Osteocyte (in vitro differentiated cells): ENCODE measurements at regions not wholly inside any gene's neighbourhood (a gene's known extent, or its start where the extent isn't known, plus 50 kb on each side); places are given as distances from the start of the nearest gene placed in this dataset.

Source experiments
- DNase-seq: peaks from one replicate; pipeline ENCODE4 v3.0.0; 2021; ENCODE audit warnings: mixed read lengths; ENCODE audit not compliant: unreplicated experiment; ENCODE audit errors: extremely low spot score
- H3K27ac Mint-ChIP-seq: one replicate; pipeline ENCODE4 v1.8.0; 2021; ENCODE audit warnings: mild to moderate bottlenecking, mixed read lengths; ENCODE audit not compliant: unreplicated experiment
- H3K27me3 Mint-ChIP-seq: one replicate; pipeline ENCODE4 v1.8.0; 2021; ENCODE audit warnings: mixed read lengths; ENCODE audit not compliant: unreplicated experiment
- H3K36me3 Mint-ChIP-seq: one replicate; pipeline ENCODE4 v1.8.0; 2021; ENCODE audit warnings: mixed read lengths; ENCODE audit not compliant: unreplicated experiment
- H3K4me1 Mint-ChIP-seq: one replicate; pipeline ENCODE4 v1.8.0; 2021; ENCODE audit warnings: mixed read lengths; ENCODE audit not compliant: unreplicated experiment
- H3K4me3 Mint-ChIP-seq: one replicate; pipeline ENCODE4 v1.8.0; 2021; ENCODE audit warnings: mild to moderate bottlenecking, moderate library complexity, mixed read lengths; ENCODE audit not compliant: unreplicated experiment
- H3K9me3 Mint-ChIP-seq: one replicate; pipeline ENCODE4 v1.8.0; 2021; ENCODE audit warnings: mixed read lengths; ENCODE audit not compliant: unreplicated experiment
- TF ChIP-seq, protein P1 (sequence below): fragments of 200-600 bp; sonication (generic); IDR thresholded peaks from 2 replicates; pipeline ENCODE4 v1.5.0; 2021; ENCODE audit warnings: antibody characterized with exemption, mild to moderate bottlenecking, moderate library complexity

DNA sequence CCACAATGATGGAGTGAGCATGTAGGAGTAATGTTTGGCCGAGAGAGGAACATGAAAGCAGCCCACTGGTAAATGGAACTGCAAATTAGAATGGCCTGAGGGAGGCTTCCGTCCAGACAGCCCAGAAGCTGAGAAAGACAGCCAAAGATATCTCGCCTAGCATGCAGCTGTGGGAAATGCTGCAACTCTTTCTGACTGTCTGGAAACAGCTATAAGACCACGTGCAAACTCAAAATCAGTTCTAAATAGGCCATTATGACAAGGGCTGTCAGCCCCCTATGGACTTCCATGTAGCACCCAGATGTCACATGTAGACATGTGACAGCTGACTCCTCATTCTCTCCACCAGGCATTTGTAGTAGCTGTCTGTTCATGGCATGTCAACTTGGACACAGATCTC is 62.9 kb upstream of the ATP1A1 start:
- no peak for DNase-seq
- H3K36me3 Mint-ChIP-seq = no peaks in the 10 kb centered on the region
- no peaks in the 10 kb centered on the region for H3K4me1 Mint-ChIP-seq
- no peaks in the 10 kb centered on the region for H3K9me3 Mint-ChIP-seq
- no peak overlapping the region for H3K27ac Mint-ChIP-seq
- H3K4me3 Mint-ChIP-seq = no peak overlapping the region
- H3K27me3 Mint-ChIP-seq = peaks cover 10% of the 10 kb centered on the region
- TF ChIP-seq, protein P1, sequence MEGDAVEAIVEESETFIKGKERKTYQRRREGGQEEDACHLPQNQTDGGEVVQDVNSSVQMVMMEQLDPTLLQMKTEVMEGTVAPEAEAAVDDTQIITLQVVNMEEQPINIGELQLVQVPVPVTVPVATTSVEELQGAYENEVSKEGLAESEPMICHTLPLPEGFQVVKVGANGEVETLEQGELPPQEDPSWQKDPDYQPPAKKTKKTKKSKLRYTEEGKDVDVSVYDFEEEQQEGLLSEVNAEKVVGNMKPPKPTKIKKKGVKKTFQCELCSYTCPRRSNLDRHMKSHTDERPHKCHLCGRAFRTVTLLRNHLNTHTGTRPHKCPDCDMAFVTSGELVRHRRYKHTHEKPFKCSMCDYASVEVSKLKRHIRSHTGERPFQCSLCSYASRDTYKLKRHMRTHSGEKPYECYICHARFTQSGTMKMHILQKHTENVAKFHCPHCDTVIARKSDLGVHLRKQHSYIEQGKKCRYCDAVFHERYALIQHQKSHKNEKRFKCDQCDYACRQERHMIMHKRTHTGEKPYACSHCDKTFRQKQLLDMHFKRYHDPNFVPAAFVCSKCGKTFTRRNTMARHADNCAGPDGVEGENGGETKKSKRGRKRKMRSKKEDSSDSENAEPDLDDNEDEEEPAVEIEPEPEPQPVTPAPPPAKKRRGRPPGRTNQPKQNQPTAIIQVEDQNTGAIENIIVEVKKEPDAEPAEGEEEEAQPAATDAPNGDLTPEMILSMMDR = no peak

DNA sequence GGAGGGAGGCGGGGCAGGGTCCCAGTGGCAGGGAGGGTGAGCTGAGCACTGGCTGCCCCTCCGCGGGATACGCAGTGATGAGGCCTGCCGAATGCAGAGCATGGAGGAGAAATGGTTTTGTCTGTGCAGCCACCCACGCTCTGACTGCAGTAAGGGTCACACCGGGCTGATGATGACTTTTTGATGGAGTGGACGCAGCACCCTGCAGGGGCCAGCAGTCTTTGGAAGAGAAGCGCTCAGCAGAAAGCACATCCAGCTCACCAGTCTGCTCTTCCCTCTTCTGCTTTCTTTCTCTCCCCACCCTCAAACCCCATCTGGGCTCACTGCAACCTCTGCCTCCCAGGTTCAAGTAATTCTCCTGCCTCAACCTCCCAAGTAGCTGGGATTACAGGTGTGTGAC is 61.9 kb upstream of the ATP1A1 start:
- Mint-ChIP-seq H3K27me3 (peaks cover 11% of the 10 kb centered on the region), H3K4me1 (no peaks in the 10 kb centered on the region), H3K9me3 (no peaks in the 10 kb centered on the region), H3K27ac (no peak overlapping the region), H3K4me3 (no peak overlapping the region), H3K36me3 (no peaks in the 10 kb centered on the region)
- TF ChIP-seq, protein P1 = no peak
- DNase-seq = no peak

DNA sequence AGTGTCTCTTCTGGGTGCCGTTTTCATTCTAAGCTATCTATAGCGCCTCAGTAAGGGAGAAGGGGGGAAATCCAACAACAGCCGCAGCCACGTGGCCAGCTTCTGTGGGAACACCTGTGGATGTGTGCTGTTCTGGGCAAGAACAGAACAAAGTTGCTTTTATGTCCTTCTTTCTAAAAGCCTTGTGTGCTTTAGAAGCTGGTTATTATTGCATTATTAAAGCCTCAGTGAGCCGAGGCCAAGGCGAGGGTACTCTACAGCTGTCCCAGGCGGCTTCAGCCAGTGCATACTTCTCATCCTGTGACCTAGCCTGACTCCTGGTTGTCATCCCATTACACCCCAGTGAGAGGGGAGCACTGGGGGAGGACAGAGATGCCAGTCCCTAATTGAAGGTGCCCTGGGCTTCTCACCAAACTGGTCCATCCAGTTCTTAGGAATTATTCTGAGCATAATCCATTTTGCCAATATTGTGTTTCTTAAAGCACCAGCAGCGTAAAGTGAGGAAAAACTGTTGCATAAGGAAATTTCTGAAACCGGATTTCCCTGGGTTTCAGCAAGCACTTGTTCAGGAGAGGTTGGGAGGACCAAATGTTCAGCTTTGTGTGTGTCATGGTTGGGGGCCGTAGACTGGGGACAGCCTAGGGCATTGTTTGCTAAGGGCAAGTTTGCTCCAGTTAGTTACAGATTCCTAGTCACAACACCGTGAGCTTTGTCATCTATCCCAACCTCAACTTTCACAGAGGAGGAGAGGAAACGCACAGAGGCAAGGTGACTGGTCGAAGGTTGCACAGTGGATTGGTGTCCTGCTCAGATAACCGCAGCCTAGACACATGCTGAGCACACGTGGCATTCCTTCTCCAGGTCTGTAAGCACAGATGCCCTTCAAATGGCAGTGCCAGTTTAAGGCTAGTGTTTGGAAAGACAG is 61.0 kb upstream of the ATP1A1 start:
- no peak overlapping the region for H3K4me3 Mint-ChIP-seq
- H3K27ac Mint-ChIP-seq = no peak overlapping the region
- H3K4me1 Mint-ChIP-seq = no peaks in the 10 kb centered on the region
- TF ChIP-seq, protein P1 = no peak
- no peaks in the 10 kb centered on the region for H3K36me3 Mint-ChIP-seq
- H3K9me3 Mint-ChIP-seq = no peaks in the 10 kb centered on the region
- H3K27me3 Mint-ChIP-seq = peaks cover 11% of the 10 kb centered on the region
- DNase-seq = no peak

DNA sequence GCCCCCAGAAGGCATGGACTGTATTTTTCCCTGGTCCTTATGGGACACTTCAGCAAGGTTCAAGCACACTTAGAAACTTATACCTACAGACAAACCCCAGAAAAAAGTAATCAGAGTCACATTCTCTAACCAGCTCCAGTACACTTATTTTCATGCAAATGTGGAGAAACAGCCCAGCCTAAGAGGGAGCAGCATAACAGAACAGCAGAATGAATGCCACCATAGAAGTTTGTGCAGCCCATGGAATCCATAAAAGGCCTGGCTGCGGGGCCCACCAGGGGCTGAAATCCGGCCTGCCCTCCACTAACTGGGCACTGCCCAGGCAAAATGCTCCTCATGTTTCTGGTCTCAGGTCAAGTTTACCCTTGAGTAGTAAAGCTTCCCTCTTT is 60.4 kb upstream of the ATP1A1 start:
- H3K36me3 Mint-ChIP-seq = no peaks in the 10 kb centered on the region
- peaks cover 11% of the 10 kb centered on the region for H3K27me3 Mint-ChIP-seq
- H3K4me1 Mint-ChIP-seq = no peaks in the 10 kb centered on the region
- no peak for DNase-seq
- H3K4me3 Mint-ChIP-seq = no peak overlapping the region
- TF ChIP-seq, protein P1 = no peak
- H3K9me3 Mint-ChIP-seq = no peaks in the 10 kb centered on the region
- H3K27ac Mint-ChIP-seq = no peak overlapping the region

DNA sequence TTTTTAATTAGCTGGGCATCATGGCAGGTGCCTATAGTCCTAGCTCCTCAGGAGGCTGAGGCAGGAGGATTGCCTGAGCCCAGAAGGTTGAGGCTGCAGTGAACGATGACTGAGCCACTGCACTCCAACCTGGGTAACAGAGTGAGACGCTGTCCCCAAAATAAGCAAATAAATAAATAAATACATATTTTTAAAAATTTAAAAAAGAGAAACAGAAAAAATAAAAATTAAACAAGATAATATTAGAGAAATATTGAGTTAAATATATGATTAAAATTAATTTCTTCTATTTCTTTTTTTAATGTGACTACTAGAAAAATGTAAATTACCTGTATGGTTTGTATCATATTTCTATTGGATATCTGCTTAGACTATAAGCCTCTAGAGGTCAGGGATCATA is 59.3 kb upstream of the ATP1A1 start:
- DNase-seq = no peak
- TF ChIP-seq, protein P1 = no peak
- H3K27me3 Mint-ChIP-seq = peaks cover 11% of the 10 kb centered on the region
- no peaks in the 10 kb centered on the region for H3K4me1 Mint-ChIP-seq
- H3K27ac Mint-ChIP-seq = no peak overlapping the region
- H3K9me3 Mint-ChIP-seq = no peaks in the 10 kb centered on the region
- H3K36me3 Mint-ChIP-seq = no peaks in the 10 kb centered on the region
- no peak overlapping the region for H3K4me3 Mint-ChIP-seq
